Gastrocnemius medialis (tissue), 4 donors: ENCODE measurements at regions not wholly inside any gene's neighbourhood (a gene's known extent, or its start where the extent isn't known, plus 50 kb on each side); places are given as distances from the start of the nearest gene placed in this dataset.

Experiments used
- ATAC-seq, 2 donors: fragments of 150-250 bp; one replicate each; pipeline ENCODE4 v1.9.1; 2016
- DNase-seq, 2 donors: peaks; one replicate each; pipeline ENCODE4 v3.0.0-alpha.2; 2019
- H3K27ac ChIP-seq, 4 donors: fragments of 200-600 bp; sonication (generic); 1 replicate in 1 of 4; 2 replicates in 3 of 4; pipeline ENCODE4 v1.5.1; 2016 to 2018; ENCODE audit warnings: mild to moderate bottlenecking in 2 of 4, moderate library complexity in 1 of 4
- H3K27me3 ChIP-seq, 3 donors: fragments of 200-600 bp; sonication (generic) in 2 of 3; 1 replicate in 1 of 3; 2 replicates in 2 of 3; pipeline versions ENCODE4 v1.5.1 to v1.6.0; 2016 to 2019; ENCODE audit warnings: mild to moderate bottlenecking in 1 of 3, moderate library complexity in 1 of 3
- H3K36me3 ChIP-seq, 2 donors: fragments of 200-600 bp; sonication (generic) in 1 of 2; one replicate each; pipeline ENCODE4 v1.5.1; 2017 to 2018
- H3K4me1 ChIP-seq, 2 donors: fragments of 200-600 bp; sonication (generic) in 1 of 2; one replicate each; pipeline ENCODE4 v1.5.1; 2016 to 2017; ENCODE audit warnings: mild to moderate bottlenecking in 2 of 2
- H3K4me3 ChIP-seq, 4 donors: fragments of 200-600 bp; sonication (generic) in 3 of 4; 1 replicate in 1 of 4; 2 replicates in 3 of 4; pipeline ENCODE4 v1.5.1; 2016 to 2019; ENCODE audit warnings: mild to moderate bottlenecking in 2 of 4
- H3K9me3 ChIP-seq, 3 donors: fragments of 200-600 bp; sonication (generic) in 2 of 3; 1 replicate in 1 of 3; 2 replicates in 2 of 3; pipeline ENCODE4 v1.5.1; 2016 to 2019
- CTCF ChIP-seq, 5 experiments: fragments of 450-650 bp in 3 of 5; fragments of 200-600 bp in 2 of 5; sonication (generic) in 2 of 5; IDR thresholded peaks in 4 of 5; conservative IDR thresholded peaks in 1 of 5; 1 replicate in 4 of 5; 2 replicates in 1 of 5; pipeline ENCODE4 v1.5.1; 2016 to 2019; ENCODE audit warnings: antibody characterized with exemption in 5 of 5, mild to moderate bottlenecking in 3 of 5, moderate library complexity in 3 of 5
- POLR2A ChIP-seq, 2 donors: fragments of 450-650 bp; IDR thresholded peaks; one replicate each; pipeline ENCODE4 v1.6.1; 2017; ENCODE audit warnings: antibody characterized with exemption in 2 of 2, mild to moderate bottlenecking in 2 of 2, moderate library complexity in 2 of 2
- in situ Hi-C, 4 donors: fragments of 200-750 bp; cut with MboI; loops; one replicate each; pipeline versions ENCODE4 v1.15.0 to v1.8.0; 2017; ENCODE audit warnings: low sequenced_read_pairs in 4 of 4
- intact Hi-C: fragments of 100-400 bp; cut with DNase I; formaldehyde crosslinking; loops from one replicate; pipeline ENCODE4 v1.15.1; 2023; ENCODE audit warnings: low total_unique reads

GRCh38 chr20:55174172-55174571, 698.8 kb downstream of the DOK5 start:
- in situ Hi-C loops (no loop called here), intact Hi-C loops (no loop called here)
- Histone ChIP-seq H3K9me3 (no peaks in the 10 kb centered on the region), H3K27me3 (no peaks in the 10 kb centered on the region), H3K36me3 (no peaks in the 10 kb centered on the region), H3K27ac (no peak overlapping the region), H3K4me1 (no peaks in the 10 kb centered on the region), H3K4me3 (no peak overlapping the region)
- ATAC-seq = no peak
- TF ChIP-seq CTCF (IDR thresholded peaks at IDR 0.05 in 4 of 5, conservative IDR thresholded peaks at IDR 0.05 in 1 of 5) (no peak), POLR2A (IDR thresholded peaks at IDR 0.05) (no peak)
- no peak for DNase-seq

GRCh38 chr20:55173601-55174000, 698.2 kb downstream of the DOK5 start:
- in situ Hi-C loops = no loop called here
- no peaks in the 10 kb centered on the region for H3K27me3 ChIP-seq
- ATAC-seq (no peak), DNase-seq (no peak)
- no peaks in the 10 kb centered on the region for H3K36me3 ChIP-seq
- no peaks in the 10 kb centered on the region for H3K9me3 ChIP-seq
- H3K4me1 ChIP-seq = no peaks in the 10 kb centered on the region
- no peak for TF ChIP-seq CTCF (IDR thresholded peaks at IDR 0.05 in 4 of 5, conservative IDR thresholded peaks at IDR 0.05 in 1 of 5)
- TF ChIP-seq POLR2A (IDR thresholded peaks at IDR 0.05) = no peak
- H3K27ac ChIP-seq = no peak overlapping the region
- no peak overlapping the region for H3K4me3 ChIP-seq
- intact Hi-C loops = no loop called here

GRCh38 chr20:55172310-55173002, 697.1 kb downstream of the DOK5 start:
- in situ Hi-C loops (no loop called here), intact Hi-C loops (no loop called here)
- Histone ChIP-seq H3K4me1 (no peaks in the 10 kb centered on the region), H3K27ac (no peak overlapping the region), H3K36me3 (no peaks in the 10 kb centered on the region), H3K27me3 (no peaks in the 10 kb centered on the region), H3K4me3 (no peak overlapping the region), H3K9me3 (no peaks in the 10 kb centered on the region)
- TF ChIP-seq POLR2A (IDR thresholded peaks at IDR 0.05) = no peak
- no peak for TF ChIP-seq CTCF (IDR thresholded peaks at IDR 0.05 in 4 of 5, conservative IDR thresholded peaks at IDR 0.05 in 1 of 5)
- DNase-seq (no peak), ATAC-seq (no peak)

- Histone ChIP-seq H3K36me3 (no peaks in the 10 kb centered on the region), H3K27me3 (no peaks in the 10 kb centered on the region), H3K4me1 (no peaks in the 10 kb centered on the region), H3K27ac (no peak overlapping the region), H3K4me3 (no peak overlapping the region), H3K9me3 (no peaks in the 10 kb centered on the region)
- ATAC-seq (no peak), DNase-seq (no peak)
- intact Hi-C loops = no loop called here
- in situ Hi-C loops = no loop called here
- no peak for TF ChIP-seq POLR2A (IDR thresholded peaks at IDR 0.05)
- no peak for TF ChIP-seq CTCF (IDR thresholded peaks at IDR 0.05 in 4 of 5, conservative IDR thresholded peaks at IDR 0.05 in 1 of 5)
Observed at GRCh38 chr20:55166063-55166462, 690.7 kb downstream of the DOK5 start.

GRCh38 chr20:55160996-55161395, 685.6 kb downstream of the DOK5 start:
- DNase-seq = no peak
- Histone ChIP-seq H3K4me3 (no peak overlapping the region), H3K9me3 (no peaks in the 10 kb centered on the region), H3K27ac (no peak overlapping the region), H3K27me3 (no peaks in the 10 kb centered on the region), H3K4me1 (no peaks in the 10 kb centered on the region), H3K36me3 (no peaks in the 10 kb centered on the region)
- no peak for ATAC-seq
- intact Hi-C loops = no loop called here
- TF ChIP-seq POLR2A (IDR thresholded peaks at IDR 0.05) (no peak), CTCF (IDR thresholded peaks at IDR 0.05 in 4 of 5, conservative IDR thresholded peaks at IDR 0.05 in 1 of 5) (no peak)
- in situ Hi-C loops = no loop called here
